Posterior cingulate gyrus (tissue), 11 donors: ENCODE measurements at regions not wholly inside any gene's neighbourhood (a gene's known extent, or its start where the extent isn't known, plus 50 kb on each side); places are given as distances from the start of the nearest gene placed in this dataset.

Source experiments
- DNase-seq, 10 donors: peaks; one replicate each; pipeline versions ENCODE4 v3.0.0 to v3.0.0-alpha.2; 2020 to 2021; ENCODE audit warnings: mixed read lengths in 3 of 10
- intact Hi-C: fragments of 100-400 bp; cut with DNase I; formaldehyde crosslinking; loops from one replicate; pipeline ENCODE4 v1.15.1; 2023

GRCh38 chr4:137468836-137469235 lies 63.5 kb downstream of the PCDH18 start:
- DNase-seq: no peak
- intact Hi-C loops: no loop called here

GRCh38 chr4:137467537-137467936 lies 64.8 kb downstream of the PCDH18 start:
- DNase-seq: no peak
- intact Hi-C loops: no loop called here

GRCh38 chr4:137463377-137464003 lies 68.8 kb downstream of the PCDH18 start:
- no peak for DNase-seq
- intact Hi-C loops: no loop called here

GRCh38 chr4:137455647-137456321 lies 76.5 kb downstream of the PCDH18 start:
- DNase-seq: no peak
- intact Hi-C loops: no loop called here

GRCh38 chr4:137454767-137455166 lies 77.5 kb downstream of the PCDH18 start:
- DNase-seq: no peak
- intact Hi-C loops: no loop called here

- intact Hi-C loops: no loop called here
- DNase-seq: no peak
Measured at GRCh38 chr4:137452799-137453198, 79.5 kb downstream of the PCDH18 start.

GRCh38 chr4:137451172-137451825 lies 81.0 kb downstream of the PCDH18 start:
- intact Hi-C loops: no loop called here
- no peak for DNase-seq

- intact Hi-C loops: no loop called here
Measured at GRCh38 chr4:137448402-137448801, 83.9 kb downstream of the PCDH18 start.

GRCh38 chr4:137446071-137446470 lies 86.2 kb downstream of the PCDH18 start:
- intact Hi-C loops: no loop called here
- no peak for DNase-seq

More at GRCh38 chr4:137448402-137448801, 83.9 kb downstream of the PCDH18 start:
- DNase-seq: no peak

- intact Hi-C loops: no loop called here
- no peak for DNase-seq
Measured at GRCh38 chr4:137443031-137443800, 89.1 kb downstream of the PCDH18 start.

- intact Hi-C loops: no loop called here
- no peak for DNase-seq
Measured at GRCh38 chr4:137432446-137433311, 99.6 kb downstream of the PCDH18 start.

- intact Hi-C loops: no loop called here
- no peak for DNase-seq
Measured at GRCh38 chr4:137430171-137430570, 102.1 kb downstream of the PCDH18 start.

- intact Hi-C loops: no loop called here
- no peak for DNase-seq
Measured at GRCh38 chr4:137427411-137427810, 104.9 kb downstream of the PCDH18 start.

GRCh38 chr4:137425281-137425680 lies 107.0 kb downstream of the PCDH18 start:
- DNase-seq: no peak

GRCh38 chr4:137422666-137423065 lies 109.6 kb downstream of the PCDH18 start:
- DNase-seq: no peak
- intact Hi-C loops: no loop called here

More at GRCh38 chr4:137425281-137425680, 107.0 kb downstream of the PCDH18 start:
- intact Hi-C loops: no loop called here

GRCh38 chr4:137421796-137422195 lies 110.5 kb downstream of the PCDH18 start:
- intact Hi-C loops: no loop called here
- no peak for DNase-seq

- peak in 2 of 10 donors; percentile 69 to 77 for DNase-seq
- intact Hi-C loops: no loop called here
Measured at GRCh38 chr4:137420901-137421396, 111.3 kb downstream of the PCDH18 start.

GRCh38 chr4:137417676-137418075 lies 114.6 kb downstream of the PCDH18 start:
- intact Hi-C loops: no loop called here
- no peak for DNase-seq

GRCh38 chr4:137414802-137415201 lies 117.5 kb downstream of the PCDH18 start:
- no peak for DNase-seq

More at GRCh38 chr4:137414802-137415201, 117.5 kb downstream of the PCDH18 start:
- intact Hi-C loops: no loop called here
